ENCODE measurements at regions not wholly inside any gene's neighbourhood (a gene's known extent, or its start where the extent isn't known, plus 50 kb on each side); places are given as distances from the start of the nearest gene placed in this dataset.

GRCh38 chr4:33425936-33426335 is 2705.8 kb downstream of the PCDH7 start:
- intact Hi-C loops (cut with DNase I) = no loop called here
- Histone ChIP-seq H3K27ac (no peak overlapping the region), H3K4me3 (no peak overlapping the region), H3K4me1 (no peaks in the 10 kb centered on the region), H3K27me3 (no peaks in the 10 kb centered on the region), H3K9me3 (no peaks in the 10 kb centered on the region), H3K36me3 (no peaks in the 10 kb centered on the region)
- DNase-seq (no peak), ATAC-seq (no peak)
- no peak for TF ChIP-seq CTCF (IDR thresholded peaks at IDR 0.05)

GRCh38 chr4:33427676-33428075 is 2707.5 kb downstream of the PCDH7 start:
- no peak for TF ChIP-seq CTCF (IDR thresholded peaks at IDR 0.05)
- DNase-seq = no peak
- Histone ChIP-seq H3K9me3 (no peaks in the 10 kb centered on the region), H3K27ac (no peak overlapping the region), H3K4me3 (no peak overlapping the region), H3K4me1 (no peaks in the 10 kb centered on the region), H3K36me3 (no peaks in the 10 kb centered on the region), H3K27me3 (no peaks in the 10 kb centered on the region)
- intact Hi-C loops (cut with DNase I) = no loop called here
- ATAC-seq = no peak

DNA sequence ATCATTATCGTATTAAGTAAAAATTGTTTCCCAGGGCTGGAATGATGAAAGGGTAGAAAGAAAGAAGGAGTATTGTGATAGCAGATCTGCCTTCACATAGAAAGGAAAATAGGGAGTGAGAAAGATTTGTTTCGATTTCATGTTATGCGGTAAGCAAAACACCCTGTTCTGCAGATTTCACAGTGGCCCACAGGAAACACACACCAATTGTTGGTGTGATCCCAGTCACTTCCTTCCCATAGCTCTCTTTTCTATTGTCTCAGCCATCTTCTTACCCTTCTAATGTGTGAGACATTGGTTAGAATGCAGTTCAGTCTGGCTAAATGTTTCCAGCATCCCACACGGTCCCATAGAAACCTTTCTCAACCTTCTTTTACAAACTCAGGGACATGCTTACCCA is 2709.8 kb downstream of the PCDH7 start:
- Histone ChIP-seq H3K4me3 (no peak overlapping the region), H3K27me3 (no peaks in the 10 kb centered on the region), H3K36me3 (no peaks in the 10 kb centered on the region), H3K27ac (no peak overlapping the region), H3K4me1 (no peaks in the 10 kb centered on the region), H3K9me3 (no peaks in the 10 kb centered on the region)
- no peak for TF ChIP-seq CTCF (IDR thresholded peaks at IDR 0.05)
- ATAC-seq (no peak), DNase-seq (no peak)
- intact Hi-C loops (cut with DNase I) = no loop called here

DNA sequence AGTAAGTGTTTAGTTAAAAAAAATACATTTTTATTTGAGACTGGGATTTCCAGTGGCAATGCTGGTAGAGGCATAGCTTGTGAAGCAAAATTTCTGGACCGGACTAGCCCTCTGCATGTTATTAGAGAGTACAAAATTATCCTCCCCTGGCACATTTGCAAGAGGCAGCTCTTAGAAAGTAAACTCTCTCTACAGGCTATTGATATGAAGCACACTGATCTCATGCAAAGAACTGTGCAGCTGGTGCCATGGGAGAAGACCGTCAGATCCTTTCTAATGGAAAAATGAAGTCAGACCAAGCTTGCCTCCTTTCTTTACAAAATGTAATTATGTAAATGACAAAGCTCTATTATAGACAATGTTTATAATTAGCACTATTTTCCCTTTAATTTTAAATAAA is 2717.2 kb downstream of the PCDH7 start:
- H3K27ac ChIP-seq = no peak overlapping the region
- no peaks in the 10 kb centered on the region for H3K36me3 ChIP-seq
- H3K4me1 ChIP-seq = no peaks in the 10 kb centered on the region
- H3K27me3 ChIP-seq = no peaks in the 10 kb centered on the region
- no peak for TF ChIP-seq CTCF (IDR thresholded peaks at IDR 0.05)
- ATAC-seq = no peak
- no peak overlapping the region for H3K4me3 ChIP-seq
- H3K9me3 ChIP-seq = no peaks in the 10 kb centered on the region
- intact Hi-C loops (cut with DNase I) = no loop called here
- no peak for DNase-seq

GRCh38 chr4:33446953-33447352 is 2726.8 kb downstream of the PCDH7 start:
- no peaks in the 10 kb centered on the region for H3K36me3 ChIP-seq
- intact Hi-C loops (cut with DNase I) = no loop called here
- no peak for TF ChIP-seq CTCF (IDR thresholded peaks at IDR 0.05)
- no peak overlapping the region for H3K27ac ChIP-seq
- no peaks in the 10 kb centered on the region for H3K27me3 ChIP-seq
- ATAC-seq (no peak), DNase-seq (no peak)
- H3K9me3 ChIP-seq = no peaks in the 10 kb centered on the region
- H3K4me3 ChIP-seq = no peak overlapping the region
- no peaks in the 10 kb centered on the region for H3K4me1 ChIP-seq

DNA sequence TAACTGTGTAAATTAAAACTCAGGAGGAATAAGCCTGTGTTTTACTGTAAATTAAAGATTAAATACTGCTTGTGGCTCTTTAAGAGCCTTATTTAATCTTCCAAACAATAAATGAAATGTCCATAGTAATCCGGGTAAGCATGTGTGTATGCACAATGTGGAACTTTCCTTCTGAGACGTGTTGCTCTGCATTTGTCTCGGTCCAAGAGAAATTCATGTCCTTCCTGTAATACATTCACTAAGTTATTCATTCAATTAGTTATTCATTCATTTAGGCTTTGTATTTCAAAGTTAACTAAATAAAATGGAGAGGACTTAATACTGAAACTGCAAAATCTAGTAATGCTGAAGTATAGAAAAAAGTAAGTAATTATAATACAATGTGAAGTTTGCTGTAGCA is 2728.8 kb downstream of the PCDH7 start:
- intact Hi-C loops (cut with DNase I) = no loop called here
- H3K4me3 ChIP-seq = no peak overlapping the region
- H3K27me3 ChIP-seq = no peaks in the 10 kb centered on the region
- ATAC-seq (no peak), DNase-seq (no peak)
- H3K4me1 ChIP-seq = no peaks in the 10 kb centered on the region
- no peaks in the 10 kb centered on the region for H3K9me3 ChIP-seq
- H3K36me3 ChIP-seq = no peaks in the 10 kb centered on the region
- no peak for TF ChIP-seq CTCF (IDR thresholded peaks at IDR 0.05)
- H3K27ac ChIP-seq = no peak overlapping the region
